CD4-positive, alpha-beta T cell treated with Interleukin-4 for 4 hours (primary cell): ENCODE measurements at regions not wholly inside any gene's neighbourhood (a gene's known extent, or its start where the extent isn't known, plus 50 kb on each side); places are given as distances from the start of the nearest gene placed in this dataset.

Source experiments
- DNase-seq: peaks from one replicate; pipeline ENCODE4 v3.0.0-alpha.2; 2020

DNA sequence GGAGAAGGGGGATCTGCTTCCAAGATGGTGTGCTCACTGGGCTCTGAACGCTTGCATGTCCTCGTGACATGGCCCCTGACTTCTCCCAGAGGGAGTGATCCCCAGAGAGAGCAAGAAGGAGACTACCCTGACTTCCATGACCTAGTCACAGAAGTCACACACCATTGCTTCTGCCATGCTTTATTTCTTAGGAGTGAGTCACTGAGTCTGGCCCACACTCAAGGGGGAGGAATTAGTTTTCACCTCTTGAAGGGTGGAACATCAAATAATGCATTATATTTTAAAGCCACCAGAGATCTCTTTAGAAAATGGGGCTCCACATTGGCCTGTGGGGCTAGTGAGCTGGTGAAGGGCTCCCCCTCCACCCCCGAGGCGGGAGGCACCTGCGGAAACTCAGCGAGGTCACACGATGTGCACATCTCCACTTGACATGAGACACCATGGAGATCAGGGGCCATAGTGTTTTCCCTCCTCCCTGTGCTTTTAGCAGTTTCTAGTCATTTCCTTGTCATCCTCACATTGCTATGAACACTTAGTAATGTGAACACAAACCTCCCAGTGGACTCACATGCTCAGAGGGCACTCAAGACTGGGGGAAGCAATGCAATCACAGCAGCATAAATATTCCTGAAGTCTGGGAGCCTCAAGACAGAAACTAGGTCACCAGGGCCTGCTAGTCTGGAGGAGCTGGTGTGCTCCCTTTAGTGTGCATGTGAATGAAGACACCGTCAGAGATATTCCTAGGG lies 87.4 kb upstream of the FZD10 start:
- DNase-seq = no peak

DNA sequence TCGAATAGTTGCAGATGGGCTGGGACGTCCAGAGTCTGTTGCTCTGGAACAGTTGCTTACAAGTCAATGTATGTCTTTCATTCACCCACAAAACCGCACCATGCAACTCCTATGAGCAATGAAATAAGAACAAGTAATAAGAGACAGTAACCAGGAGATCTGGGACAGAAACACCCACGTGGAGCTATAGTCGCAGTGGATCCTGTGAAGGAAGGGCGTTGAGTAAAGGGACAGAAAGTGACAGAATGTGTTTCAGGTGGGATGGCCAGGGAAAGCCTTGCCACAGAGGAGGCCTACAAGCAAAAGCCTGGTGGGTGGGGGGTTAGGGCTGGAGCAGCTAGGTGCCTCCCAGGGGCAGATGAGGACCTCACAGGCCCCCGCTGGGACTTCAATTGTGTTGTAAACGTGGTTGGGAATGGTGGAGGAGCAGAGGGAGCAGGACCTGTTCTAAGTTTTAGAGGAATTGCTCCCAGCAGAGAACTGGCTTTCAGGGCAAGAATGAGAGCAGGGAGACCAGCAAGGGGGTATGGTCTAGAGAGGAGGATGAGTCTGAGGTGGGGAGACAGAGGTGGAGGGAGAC lies 86.7 kb upstream of the FZD10 start:
- no peak for DNase-seq

DNA sequence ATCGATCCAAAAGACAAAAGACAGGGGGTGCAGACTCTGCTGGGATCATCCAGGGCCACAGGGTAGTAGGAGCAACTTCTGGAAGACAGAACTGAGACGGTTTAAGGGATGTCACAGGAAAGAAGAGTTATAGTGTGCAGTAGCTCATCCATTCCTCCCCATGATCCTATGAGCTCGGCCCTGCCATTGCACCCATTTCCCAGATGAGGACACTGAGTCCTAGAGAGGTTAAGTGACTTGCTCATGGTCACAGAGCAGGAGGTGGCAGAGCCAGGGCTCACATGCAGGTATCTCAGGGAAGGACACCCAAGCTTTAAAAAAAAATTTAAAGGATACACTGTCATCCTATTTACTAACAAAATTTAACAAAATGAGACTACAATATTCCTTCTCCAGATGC lies 86.1 kb upstream of the FZD10 start:
- no peak for DNase-seq

DNA sequence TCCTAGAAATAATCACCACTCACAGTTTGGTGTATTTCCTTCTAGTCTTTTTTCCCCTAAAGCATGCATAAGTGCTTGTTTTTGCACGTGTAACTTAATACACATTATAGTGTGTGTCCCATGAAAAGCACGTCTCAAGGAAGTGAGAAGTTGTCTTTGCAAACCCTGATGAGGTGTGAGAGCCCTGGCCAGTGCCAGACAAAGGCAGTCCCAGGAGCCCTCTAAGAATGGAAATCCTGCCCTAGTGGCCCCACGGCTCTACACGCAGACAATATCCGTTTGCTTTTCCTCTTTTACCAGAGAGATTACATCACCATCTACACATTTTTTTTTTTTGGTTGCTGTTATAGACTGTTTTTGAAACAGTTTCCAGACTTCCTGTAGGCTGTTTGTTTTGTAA lies 85.5 kb upstream of the FZD10 start:
- DNase-seq = no peak

DNA sequence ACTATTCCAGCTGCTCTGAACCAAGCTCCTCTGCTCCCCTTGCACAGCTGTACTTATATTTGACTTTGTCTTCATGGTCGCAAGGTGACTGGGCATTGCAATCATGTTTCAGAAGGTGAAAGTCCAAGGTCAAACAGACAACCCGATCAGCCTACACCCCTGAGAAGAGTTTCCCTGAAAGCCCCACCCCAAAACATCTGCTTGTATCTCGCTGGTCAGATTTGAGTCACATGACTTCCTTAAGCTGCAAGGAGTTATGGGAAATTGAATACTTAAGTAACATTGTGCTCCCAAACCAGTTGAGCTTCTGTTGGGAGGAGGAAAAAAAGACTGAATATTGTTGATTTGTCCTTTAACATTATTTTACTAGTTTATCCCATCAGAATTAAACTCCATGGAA lies 83.4 kb upstream of the FZD10 start:
- DNase-seq = no peak

DNA sequence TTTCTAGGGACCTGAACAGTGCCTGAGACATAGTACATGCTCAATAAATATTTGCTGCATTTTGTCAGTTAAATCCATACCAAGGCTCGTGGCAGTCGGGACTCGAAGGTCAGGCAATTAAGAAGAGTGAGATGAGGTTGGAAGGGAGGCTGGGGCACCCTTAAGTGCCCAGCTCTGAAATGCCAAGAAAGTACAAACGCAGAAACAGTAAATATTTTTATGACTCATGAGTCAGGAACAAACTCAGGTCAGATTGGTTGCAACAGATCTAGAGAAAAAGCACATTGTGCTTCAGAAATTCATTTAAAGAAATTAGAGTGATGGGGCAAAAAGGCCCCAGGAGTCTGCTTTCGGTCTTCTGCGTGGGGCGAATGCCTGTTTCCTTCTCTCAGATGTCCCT lies 83.0 kb upstream of the FZD10 start:
- no peak for DNase-seq

DNA sequence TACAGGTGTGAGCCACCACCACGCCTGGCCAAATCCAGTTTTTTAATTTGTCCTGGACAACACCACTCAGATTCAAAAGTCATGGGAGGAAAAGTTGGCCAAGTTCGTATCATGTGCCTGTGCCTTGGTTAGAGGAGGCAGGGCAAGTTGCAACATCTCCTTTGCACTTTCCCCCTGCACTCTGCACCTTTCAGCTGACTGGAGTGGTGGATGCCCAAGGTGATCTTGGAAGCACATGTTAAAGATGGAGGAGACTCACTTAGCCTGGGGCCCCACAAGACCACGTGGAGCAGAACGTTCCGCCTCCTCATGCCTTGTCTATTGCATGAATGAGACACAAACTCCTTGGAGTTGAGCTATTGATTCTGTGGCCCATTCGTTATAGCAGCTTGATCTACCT lies 82.1 kb upstream of the FZD10 start:
- no peak for DNase-seq

DNA sequence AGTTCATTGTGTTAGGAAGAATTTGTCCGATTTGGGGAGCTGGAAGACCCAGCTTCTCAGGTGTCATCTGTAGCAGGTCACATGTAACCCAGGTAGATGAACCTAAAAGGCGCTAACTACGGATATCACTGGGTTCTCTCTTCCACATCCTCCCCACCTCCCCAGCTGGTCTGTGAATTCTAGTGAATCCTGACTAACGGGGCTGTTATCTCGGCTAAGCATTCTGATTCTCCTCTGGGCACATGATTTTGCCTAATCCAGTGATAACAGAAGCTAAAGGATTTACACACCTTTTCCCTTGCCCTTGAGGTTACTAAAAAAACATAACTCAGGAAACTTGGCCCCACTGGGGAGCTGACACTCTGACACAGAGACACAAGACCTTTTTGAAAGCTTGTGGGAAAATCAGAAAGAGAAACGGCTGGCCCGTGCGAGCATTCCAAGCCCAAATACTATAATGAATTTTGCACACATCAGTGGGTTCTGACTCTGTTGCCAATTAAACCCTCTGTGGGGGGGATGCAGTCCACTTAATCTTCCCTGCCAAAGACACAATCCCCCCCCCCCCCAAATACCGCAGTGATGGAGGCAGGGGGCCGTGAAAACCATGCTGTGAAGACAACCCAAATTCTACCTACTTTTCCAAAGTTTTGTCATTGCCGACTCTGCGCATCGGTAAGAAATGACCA lies 81.0 kb upstream of the FZD10 start:
- no peak for DNase-seq

DNA sequence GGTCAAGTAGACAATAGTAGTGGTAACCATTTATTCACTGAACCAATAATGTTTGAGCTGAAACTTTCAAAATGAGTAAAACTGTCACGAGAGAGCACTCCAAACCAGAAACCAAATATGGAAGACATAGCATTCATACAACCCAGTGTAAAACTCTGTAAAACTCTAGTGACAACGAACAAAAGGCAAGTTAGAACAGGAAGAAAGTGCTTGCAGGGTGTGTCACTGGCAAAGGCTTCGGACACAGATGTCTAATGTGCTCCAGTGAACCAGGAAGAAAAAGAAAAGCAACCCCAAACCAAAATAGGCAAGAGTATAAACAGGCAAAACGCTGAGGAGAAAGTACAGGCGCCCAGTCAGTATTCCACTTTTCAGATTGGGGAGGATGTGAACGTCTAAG lies 79.3 kb upstream of the FZD10 start:
- DNase-seq = no peak

DNA sequence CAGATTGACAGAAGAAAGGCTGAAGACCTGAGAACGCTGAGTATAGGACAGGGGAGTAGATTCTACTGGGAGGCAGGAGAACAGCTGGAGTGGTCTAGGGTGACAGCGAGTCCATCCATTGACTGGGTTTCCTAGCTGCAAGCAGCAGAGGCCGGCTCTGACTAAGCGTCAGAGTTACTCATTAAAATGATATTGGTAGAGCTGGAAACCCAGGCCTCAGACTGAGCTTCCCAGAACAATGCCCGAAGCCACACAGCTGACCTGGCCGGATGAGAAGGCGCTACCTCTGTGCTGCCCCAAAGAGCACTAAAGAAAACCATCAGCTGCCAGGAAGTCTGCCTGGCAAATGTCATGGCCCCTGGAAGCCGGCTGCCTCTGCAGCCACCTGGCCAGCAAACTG lies 78.5 kb upstream of the FZD10 start:
- DNase-seq = no peak

DNA sequence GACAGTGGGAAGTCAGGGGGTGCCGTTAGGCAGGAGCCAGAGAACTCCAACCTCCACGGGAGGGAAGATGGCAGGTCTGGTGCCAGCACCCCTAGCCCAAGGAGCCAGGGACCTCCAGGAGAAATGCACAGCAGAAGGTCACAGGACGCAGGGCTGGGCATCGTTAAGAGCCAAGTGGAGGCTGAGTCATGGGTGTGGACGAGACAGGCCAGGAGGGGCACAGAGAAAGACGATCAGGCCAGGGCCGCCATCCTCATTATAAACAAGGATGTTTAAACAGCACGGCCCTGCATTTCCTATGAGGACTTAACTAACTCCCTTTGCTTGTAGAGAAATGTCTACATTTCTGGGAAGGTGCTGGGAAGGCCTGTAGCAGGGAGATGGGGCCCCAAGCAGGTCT lies 77.9 kb upstream of the FZD10 start:
- DNase-seq = no peak

DNA sequence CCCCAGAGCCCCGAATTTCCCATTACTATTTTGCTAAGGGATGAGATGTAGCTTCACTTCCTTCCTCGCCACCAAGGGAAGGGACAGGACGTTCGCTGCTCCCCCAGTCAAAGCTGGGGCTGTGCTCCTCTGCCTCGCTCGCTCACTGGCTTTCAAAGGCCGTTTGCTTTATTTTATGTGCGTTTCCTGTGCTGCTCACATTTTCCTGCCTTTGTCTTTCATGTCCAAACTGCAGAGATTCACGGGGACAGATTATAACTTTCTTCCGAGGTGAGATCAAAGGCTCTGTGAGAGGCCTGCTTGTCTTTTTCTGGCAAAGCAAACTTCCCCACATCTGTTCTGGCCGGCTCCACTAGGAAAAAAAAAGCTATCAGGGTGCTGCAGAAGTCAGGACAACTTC lies 76.0 kb upstream of the FZD10 start:
- DNase-seq = no peak

DNA sequence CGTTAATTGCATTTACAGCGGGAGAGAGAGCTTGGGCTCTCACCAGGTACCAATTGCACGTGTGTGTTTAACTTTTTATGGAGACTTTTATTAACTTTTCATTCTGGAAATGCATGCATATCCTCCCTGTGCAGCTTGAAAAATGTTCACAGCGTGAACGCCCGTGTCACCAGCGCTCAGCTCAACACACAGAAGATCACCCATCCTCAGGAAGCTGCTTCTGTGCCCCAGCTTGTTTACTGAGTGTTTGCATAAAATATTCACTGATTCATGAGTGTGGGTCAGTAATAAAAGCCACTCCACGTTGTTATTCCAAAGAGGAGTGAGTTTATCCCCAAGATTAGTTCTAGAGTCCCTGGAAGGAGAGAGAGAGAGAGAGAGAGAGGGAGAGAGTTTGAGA lies 75.5 kb upstream of the FZD10 start:
- no peak for DNase-seq

DNA sequence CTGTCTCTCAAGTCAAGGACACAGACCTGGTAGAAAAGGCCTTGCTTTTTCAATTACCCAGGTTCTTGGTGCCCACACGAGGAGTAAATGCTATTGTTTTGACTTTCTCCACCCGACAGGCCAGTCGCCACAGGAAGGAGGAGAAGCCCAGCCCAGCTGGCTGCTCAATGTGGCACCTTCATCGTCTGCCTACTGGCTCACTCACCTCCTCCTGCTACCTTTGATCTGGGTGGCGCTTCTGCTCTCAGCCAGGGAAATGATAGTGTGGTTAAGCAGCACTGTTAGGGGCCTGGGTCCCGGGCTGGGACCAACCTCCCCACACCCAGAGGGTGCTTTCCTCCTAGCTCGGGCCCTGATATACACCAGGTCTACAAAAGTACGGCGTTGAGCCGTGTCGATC lies 75.0 kb upstream of the FZD10 start:
- no peak for DNase-seq

DNA sequence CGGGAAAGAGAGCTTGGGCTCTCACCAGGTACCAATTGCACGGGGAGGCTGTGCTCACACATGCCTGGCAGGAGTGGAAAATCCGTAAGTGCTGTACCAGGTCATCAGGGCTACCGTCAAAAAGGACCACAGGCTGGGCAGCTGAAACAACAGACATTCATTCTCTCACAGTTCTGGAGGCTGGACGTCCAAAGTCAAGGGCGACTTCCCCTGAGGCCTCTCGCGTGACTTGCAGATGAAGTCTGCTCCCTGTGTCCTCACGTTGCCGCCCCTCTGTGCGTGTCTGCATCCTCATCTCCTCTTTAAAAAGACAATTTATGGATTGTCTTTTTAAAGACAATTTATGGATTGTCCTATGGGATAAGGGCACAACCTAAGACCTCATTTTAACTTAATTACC lies 73.8 kb upstream of the FZD10 start:
- no peak for DNase-seq

DNA sequence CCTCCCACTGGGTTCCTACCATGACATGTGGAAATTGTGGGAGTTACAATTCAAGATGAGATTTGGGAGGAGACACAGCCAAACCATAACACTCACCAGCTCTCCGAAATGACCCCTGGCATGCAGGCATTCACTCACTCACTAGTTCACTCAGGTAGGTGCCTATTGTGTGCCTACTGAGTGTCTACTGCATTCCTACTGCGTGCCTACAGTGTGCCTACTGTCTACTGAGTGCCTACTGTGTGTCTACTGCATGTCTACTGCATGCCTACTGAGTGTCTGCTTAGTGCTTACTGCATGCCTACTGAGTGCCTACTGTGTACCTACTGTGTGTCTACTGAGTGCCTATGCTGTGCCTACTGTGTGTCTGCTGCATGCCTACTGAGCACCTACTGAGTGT lies 71.7 kb upstream of the FZD10 start:
- DNase-seq = no peak

DNA sequence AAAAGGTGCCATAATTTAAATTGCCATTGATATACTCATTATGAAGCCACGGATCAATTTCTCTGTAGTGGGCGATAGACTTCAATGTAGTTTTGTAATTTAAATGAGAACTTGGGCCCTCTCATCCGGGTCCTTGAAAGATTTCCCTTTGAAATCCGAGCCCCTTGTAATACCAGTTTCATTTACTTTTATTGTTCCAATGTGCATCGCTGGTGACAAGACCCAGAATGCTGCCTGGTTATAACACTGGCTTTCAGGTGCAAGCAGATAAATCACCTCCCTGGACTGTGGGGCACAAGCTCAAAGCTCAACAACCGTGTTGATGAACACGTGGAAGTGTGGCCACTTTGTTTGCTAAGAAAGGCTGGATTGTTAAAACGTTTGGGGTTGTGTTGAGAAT lies 68.9 kb upstream of the FZD10 start:
- DNase-seq = no peak

DNA sequence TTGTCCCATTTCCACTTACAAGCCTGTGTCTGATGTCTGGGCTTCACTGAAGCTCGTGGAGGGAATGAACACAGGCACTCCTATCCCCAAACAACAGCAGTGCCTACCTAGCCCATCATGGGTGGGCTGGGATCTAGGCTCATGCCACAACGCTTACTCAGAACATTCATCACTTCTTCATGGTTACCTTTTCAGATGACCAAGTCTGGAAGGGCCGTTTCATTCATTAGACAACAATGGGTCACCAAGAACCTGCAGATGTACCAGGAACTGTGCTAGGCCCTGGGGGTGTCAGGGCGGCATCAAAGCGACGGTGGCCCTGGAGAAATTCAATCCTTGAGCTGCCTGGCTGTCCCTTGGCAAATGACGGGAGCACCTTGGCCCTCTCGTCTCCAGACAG lies 64.9 kb upstream of the FZD10 start:
- no peak for DNase-seq

DNA sequence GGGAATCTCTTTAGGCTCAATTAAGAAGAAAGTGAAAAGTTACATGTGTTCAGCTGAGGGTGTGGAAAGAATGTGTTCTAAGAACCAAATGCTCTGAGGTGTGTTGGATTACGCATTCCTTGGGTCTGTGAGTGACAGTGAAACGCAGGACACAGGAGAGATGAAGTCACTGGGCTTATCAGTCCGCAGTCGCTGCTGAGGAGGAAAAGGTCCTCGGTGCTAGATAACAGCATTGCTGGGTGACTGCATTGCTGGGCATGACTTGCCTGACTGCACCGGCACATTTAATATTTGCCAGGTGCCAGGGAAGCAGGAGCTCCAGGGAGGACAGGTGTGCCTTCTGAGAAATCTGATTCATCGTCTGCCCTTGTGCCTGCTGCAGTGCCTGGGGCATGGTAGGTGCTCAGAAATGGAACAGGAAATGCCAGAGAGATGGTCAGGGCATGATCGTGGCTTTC lies 64.4 kb upstream of the FZD10 start:
- DNase-seq = no peak

DNA sequence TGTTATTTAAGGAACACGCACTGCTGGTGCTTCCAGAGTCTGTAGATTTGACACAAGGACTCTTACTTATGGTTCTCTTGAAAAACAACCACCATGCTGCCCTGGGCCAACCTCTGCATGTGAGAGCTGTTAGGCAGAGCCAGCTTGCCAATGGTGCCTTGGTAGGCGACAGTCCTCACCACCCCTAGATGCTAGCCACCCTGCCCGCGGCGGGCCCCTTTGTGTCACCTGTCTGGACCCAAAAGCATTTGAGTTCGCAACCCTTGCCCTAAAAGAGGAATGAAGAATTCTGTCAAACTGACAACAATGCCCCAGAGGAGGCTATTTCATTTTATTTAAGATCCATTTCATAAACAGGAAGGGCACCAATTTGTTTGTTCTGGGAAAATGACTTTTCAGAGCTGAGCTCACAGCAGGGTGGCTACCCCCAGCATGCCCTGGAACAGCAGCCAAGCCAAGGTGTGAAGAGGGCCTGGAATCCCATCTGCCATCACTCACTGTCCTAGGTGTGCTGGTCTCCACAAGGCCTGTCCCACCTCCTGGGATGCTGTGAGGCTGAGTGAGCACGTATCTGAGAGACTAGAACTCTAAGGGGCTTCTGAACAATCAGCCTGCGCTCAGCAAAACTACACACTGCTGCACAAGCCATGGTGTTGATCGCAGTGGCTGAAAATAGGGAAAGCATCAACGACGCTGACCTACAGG lies 63.8 kb upstream of the FZD10 start:
- no peak for DNase-seq

DNA sequence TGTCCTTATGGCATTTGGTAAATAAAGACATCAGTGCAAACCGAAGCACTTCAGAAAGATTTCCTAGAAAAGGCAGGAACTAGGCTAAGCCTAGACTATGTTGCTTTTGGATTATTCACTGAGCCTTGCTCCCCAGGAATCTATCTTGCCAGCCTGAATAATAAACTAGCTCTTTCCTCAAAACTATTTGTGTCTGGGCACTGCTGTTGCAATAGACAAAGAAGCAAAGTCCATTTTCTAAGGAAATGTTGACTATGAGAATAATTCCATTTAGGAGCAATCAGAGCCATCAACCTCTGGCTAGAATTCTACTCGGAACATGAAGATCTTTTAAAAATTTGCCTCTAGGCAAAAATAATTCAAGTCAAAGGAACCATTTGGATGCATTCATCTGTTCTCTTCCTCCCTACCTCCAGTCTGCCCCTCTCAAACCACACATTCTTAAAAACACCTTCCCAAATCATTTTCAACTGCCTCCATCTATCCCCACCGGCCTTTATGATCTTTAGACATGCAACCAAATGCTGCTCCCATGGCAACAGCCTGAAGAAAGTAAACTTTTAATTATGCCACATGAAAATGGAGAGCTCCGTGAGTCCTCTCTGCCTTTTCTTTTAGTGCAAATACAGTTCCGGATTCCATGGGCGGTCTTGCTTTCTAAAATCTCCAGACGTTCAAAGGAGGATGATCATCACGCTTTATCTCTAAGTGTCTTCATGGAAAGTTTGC lies 61.5 kb upstream of the FZD10 start:
- no peak for DNase-seq

DNA sequence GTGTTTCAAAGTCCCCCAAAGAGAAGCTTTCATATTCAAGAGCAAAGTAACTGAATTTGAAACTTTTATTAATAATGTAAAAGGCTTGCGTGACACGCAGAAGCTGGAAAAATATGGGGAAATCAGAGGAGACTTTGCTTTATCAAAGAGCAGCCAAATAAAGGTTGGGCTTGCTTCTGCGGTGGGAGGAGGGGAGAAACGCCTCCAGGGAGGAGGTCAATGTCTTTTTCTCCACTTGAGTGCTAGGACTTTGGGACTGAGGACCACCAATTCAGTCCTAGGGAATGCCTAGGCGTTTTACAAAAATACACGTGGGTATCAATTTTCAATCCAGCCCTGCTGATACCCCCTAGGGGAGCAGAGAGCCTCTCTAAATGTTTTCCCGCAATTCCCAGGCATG lies 60.9 kb upstream of the FZD10 start:
- DNase-seq = no peak

DNA sequence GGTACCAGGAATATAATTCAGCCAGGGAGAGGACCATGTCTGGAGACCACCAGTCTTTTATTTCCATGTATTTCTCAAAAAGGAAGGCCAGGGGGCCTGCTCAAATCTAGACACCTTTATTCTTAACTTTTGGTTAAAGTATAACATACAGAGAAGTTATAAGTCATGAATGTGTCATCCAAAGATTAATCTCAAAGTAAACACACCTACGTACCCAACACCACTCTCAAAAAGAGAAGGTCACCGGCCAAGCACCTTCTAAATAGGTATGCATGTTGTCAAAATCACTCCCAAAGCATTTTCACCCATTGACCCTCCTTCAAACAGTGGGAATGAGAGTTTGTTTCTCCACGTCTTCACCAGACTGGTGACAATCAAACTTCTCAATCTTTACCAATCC lies 60.0 kb upstream of the FZD10 start:
- DNase-seq = no peak
